ENCODE measurements at regions not wholly inside any gene's neighbourhood (a gene's known extent, or its start where the extent isn't known, plus 50 kb on each side); places are given as distances from the start of the nearest gene placed in this dataset.

GRCh38 chr5:92908952-92909601, 671.9 kb downstream of the NR2F1-AS1 start:
- TF ChIP-seq CTCF (IDR thresholded peaks at IDR 0.05; ENCODE audit: poor library complexity, severe bottlenecking) (no peak), RAD21 (conservative IDR thresholded peaks at IDR 0.05) (no peak), EZH2 (IDR thresholded peaks at IDR 0.05; ENCODE audit: borderline replicate concordance, insufficient read depth, low read length, poor library complexity, severe bottlenecking) (no peak), SMC3 (conservative IDR thresholded peaks at IDR 0.05; ENCODE audit: poor library complexity) (no peak), MXI1 (conservative IDR thresholded peaks at IDR 0.05; ENCODE audit: poor library complexity, severe bottlenecking) (no peak), POLR2AphosphoS5 (IDR thresholded peaks at IDR 0.05) (no peak), REST (IDR thresholded peaks at IDR 0.05; ENCODE audit: borderline replicate concordance) (no peak)
